ENCODE measurements at regions not wholly inside any gene's neighbourhood (a gene's known extent, or its start where the extent isn't known, plus 50 kb on each side); places are given as distances from the start of the nearest gene placed in this dataset.

DNA sequence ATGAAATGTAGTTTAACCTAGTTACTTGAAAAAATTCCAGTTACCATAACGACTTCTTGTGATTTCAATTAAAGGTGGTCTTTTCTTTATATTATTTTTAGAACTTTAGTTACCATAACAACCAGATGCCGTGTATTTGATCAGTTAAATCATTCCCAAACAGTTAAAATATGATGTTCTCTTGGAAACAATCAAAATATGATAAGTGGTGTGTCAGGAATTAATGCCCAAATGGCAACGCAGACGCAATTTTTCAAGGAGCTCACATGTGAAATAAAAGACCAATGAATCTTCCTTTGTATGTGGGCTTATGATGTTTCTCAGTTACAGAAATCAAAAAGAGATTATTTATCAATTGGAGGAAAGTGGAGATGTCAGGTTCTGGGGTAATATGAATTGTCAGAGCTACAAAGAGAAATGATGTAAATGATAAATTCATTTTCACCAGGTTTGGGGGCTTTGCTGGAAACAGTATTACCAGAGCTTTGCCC lies 189.1 kb upstream of the PARD3B start:
- Mint-ChIP-seq H3K4me1 (peaks cover 0 to 4% of the 10 kb centered on the region in 2 experiments; a peak in 2 of 4 replicates), H3K9me3 (no peaks in the 10 kb centered on the region), H3K27me3 (ENCODE audit: low read depth) (no peaks in the 10 kb centered on the region), H3K27ac (no peak overlapping the region), H3K36me3 (ENCODE audit: insufficient read depth in 1 of 3, low read depth in 3 of 3) (no peaks in the 10 kb centered on the region), H3K4me3 (no peak overlapping the region)
- no peak overlapping the region for H4K5ac ChIP-seq (ENCODE audit: insufficient read length, low read depth, low read length)
- H3K4me2 ChIP-seq (ENCODE audit: insufficient read depth, insufficient read length, low read length) = no peak overlapping the region
- no peaks in the 10 kb centered on the region for H3K9me3 ChIP-seq (ENCODE audit: control insufficient read depth, low read depth, low read length)
- no peaks in the 10 kb centered on the region for H3K79me1 ChIP-seq (ENCODE audit: insufficient read depth, low read depth, low read length, poor library complexity, severe bottlenecking)
- H3K9ac ChIP-seq (ENCODE audit: extremely low read depth, insufficient read length, low read length) = no peak overlapping the region
- H2BK20ac ChIP-seq (ENCODE audit: low read depth, low read length, poor library complexity, severe bottlenecking) = no peak overlapping the region
- no peak overlapping the region for H3K14ac ChIP-seq (ENCODE audit: insufficient read depth, low read length)
- H4K8ac ChIP-seq (replicated peaks; ENCODE audit: insufficient read length, low read depth, low read length) = no peak overlapping the region
- no peak overlapping the region for H2AK5ac ChIP-seq (ENCODE audit: insufficient read length, low read length)
- no peaks in the 10 kb centered on the region for H3K4me1 ChIP-seq (ENCODE audit: insufficient read depth, low read length)
- no peaks in the 10 kb centered on the region for H4K20me1 ChIP-seq (ENCODE audit: control insufficient read depth, insufficient read depth, insufficient read length)
- H3K56ac ChIP-seq (ENCODE audit: insufficient read length, low read depth, low read length) = no peak overlapping the region
- no peak overlapping the region for H3K23ac ChIP-seq (ENCODE audit: insufficient read length, low read depth, low read length)
- no peak overlapping the region for H2BK12ac ChIP-seq (ENCODE audit: insufficient read length, low read depth, low read length)
- no peak overlapping the region for H2BK5ac ChIP-seq (ENCODE audit: insufficient read length, low read length)
- TF ChIP-seq, protein P1, sequence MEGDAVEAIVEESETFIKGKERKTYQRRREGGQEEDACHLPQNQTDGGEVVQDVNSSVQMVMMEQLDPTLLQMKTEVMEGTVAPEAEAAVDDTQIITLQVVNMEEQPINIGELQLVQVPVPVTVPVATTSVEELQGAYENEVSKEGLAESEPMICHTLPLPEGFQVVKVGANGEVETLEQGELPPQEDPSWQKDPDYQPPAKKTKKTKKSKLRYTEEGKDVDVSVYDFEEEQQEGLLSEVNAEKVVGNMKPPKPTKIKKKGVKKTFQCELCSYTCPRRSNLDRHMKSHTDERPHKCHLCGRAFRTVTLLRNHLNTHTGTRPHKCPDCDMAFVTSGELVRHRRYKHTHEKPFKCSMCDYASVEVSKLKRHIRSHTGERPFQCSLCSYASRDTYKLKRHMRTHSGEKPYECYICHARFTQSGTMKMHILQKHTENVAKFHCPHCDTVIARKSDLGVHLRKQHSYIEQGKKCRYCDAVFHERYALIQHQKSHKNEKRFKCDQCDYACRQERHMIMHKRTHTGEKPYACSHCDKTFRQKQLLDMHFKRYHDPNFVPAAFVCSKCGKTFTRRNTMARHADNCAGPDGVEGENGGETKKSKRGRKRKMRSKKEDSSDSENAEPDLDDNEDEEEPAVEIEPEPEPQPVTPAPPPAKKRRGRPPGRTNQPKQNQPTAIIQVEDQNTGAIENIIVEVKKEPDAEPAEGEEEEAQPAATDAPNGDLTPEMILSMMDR (conservative IDR thresholded peaks at IDR 0.05) = no peak
- no peak overlapping the region for H2BK120ac ChIP-seq (ENCODE audit: low read depth, low read length, poor library complexity, severe bottlenecking)
- no peak overlapping the region for H3K27ac ChIP-seq (ENCODE audit: insufficient read length, low read depth, low read length)
- no peak for DNase-seq
- no peak overlapping the region for H4K91ac ChIP-seq (ENCODE audit: insufficient read length, low read depth, low read length)
- H3K18ac ChIP-seq (ENCODE audit: insufficient read length, low read depth, low read length) = no peak overlapping the region
- no peak overlapping the region for H2AFZ ChIP-seq (ENCODE audit: low read length)
- no peaks in the 10 kb centered on the region for H3K23me2 ChIP-seq (ENCODE audit: insufficient read length, low read depth, low read length, poor library complexity, severe bottlenecking)
- no CpG with 5 or more reads among the region's 4 CpGs for WGBS (ENCODE audit: extremely low coverage, insufficient read length, low lambda C conversion rate)
- H3K27me3 ChIP-seq (ENCODE audit: insufficient read depth, low read length) = no peaks in the 10 kb centered on the region
- no peak overlapping the region for H3T11ph ChIP-seq (ENCODE audit: low read length)
- H3K4ac ChIP-seq (ENCODE audit: low read depth, low read length) = no peak overlapping the region
- H2BK15ac ChIP-seq (ENCODE audit: low read depth, low read length) = no peak overlapping the region
- no peaks in the 10 kb centered on the region for H3K79me2 ChIP-seq (ENCODE audit: insufficient read depth, low read length)

All from H9 (cell line).